CD1c-positive myeloid dendritic cell (primary cell): ENCODE measurements at regions not wholly inside any gene's neighbourhood (a gene's known extent, or its start where the extent isn't known, plus 50 kb on each side); places are given as distances from the start of the nearest gene placed in this dataset.
"Not testable (repeated sequence)": the region's sequence is repeated elsewhere in the genome, so short reads cannot be mapped to it uniquely, and the experiment has no call there.

Experiments
- DNase-seq: peaks from one replicate; pipeline ENCODE4 v3.0.0-alpha.2; 2016; ENCODE audit errors: extremely low spot score

- no peak for DNase-seq
These were observed 62.3 kb upstream of the HIVEP3 start for GRCh38 chr1:41980827-41981653.

- no peak for DNase-seq
These were observed 60.3 kb upstream of the HIVEP3 start for GRCh38 chr1:41978986-41979385.

- no peak for DNase-seq
These were observed 58.6 kb upstream of the HIVEP3 start for GRCh38 chr1:41977326-41977725.

- no peak for DNase-seq
These were observed 57.9 kb upstream of the HIVEP3 start for GRCh38 chr1:41976671-41977070.

GRCh38 chr1:41975850-41976569 is 57.3 kb upstream of the HIVEP3 start:
- DNase-seq = no peak

GRCh38 chr1:41975121-41975520 is 56.4 kb upstream of the HIVEP3 start:
- DNase-seq = no peak

- DNase-seq = not testable (repeated sequence)
These were observed 49.8 kb upstream of the HIVEP3 start for GRCh38 chr1:41968557-41968956.
